GM10266 (cell line): ENCODE measurements at regions not wholly inside any gene's neighbourhood (a gene's known extent, or its start where the extent isn't known, plus 50 kb on each side); places are given as distances from the start of the nearest gene placed in this dataset.

Experiments
- DNase-seq: peaks from one replicate; pipeline ENCODE4 v3.0.0; 2012; ENCODE audit errors: extremely low spot score
- TF ChIP-seq, protein P1 (sequence below): IDR thresholded peaks from 2 replicates; pipeline ENCODE4 v1.5.1; 2012; ENCODE audit warnings: mild to moderate bottlenecking, low read depth; ENCODE audit not compliant: control insufficient read depth, insufficient read depth; ENCODE audit errors: missing control alignments

DNA sequence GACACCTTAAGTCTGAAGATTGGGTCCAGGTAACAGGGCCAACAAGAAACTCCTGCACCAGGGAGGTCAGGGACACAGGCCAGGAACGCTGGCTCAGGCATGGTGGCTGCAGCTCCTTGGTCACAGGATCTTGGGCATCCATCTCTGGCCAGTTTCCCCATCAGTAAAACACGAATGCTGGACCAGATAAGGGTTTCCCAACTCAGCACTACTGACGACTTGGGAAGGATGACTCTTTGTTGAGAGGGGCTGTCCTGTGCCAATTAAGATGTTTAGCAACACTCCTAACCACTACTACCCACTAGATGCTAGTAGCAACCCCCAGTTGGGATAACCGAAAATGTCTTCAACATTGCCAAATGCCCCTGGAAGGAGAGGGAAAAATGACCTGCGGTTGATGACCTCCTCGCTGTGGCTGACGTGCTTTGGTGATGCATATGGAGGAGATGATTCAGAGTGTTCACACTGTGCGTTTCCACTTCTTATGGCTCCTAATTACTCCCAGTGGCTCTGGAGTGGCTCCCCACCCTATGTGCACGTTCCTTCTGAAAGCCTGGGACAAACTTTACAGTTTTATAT lies 261.9 kb downstream of the CDH26 start:
- no peak for DNase-seq
- TF ChIP-seq, protein P1, sequence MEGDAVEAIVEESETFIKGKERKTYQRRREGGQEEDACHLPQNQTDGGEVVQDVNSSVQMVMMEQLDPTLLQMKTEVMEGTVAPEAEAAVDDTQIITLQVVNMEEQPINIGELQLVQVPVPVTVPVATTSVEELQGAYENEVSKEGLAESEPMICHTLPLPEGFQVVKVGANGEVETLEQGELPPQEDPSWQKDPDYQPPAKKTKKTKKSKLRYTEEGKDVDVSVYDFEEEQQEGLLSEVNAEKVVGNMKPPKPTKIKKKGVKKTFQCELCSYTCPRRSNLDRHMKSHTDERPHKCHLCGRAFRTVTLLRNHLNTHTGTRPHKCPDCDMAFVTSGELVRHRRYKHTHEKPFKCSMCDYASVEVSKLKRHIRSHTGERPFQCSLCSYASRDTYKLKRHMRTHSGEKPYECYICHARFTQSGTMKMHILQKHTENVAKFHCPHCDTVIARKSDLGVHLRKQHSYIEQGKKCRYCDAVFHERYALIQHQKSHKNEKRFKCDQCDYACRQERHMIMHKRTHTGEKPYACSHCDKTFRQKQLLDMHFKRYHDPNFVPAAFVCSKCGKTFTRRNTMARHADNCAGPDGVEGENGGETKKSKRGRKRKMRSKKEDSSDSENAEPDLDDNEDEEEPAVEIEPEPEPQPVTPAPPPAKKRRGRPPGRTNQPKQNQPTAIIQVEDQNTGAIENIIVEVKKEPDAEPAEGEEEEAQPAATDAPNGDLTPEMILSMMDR = no peak

DNA sequence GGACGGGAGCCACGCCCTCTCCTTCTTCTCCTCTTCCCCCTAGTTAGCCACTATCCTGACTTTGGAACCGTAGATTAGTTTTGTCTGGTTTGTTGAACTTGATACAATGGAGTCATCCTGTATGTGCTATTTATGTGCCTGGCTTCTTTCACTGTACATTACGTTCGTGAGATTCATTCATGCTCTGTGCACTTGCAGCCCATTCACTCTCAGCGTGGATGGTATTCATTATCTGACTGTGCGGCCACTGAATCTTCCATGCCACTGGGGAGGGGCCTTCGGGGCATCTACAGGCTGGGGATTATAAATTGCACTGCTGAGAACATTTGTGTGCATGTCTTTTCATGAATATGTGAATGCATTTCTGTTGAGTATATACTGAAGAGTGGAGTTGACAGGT lies 262.5 kb downstream of the CDH26 start:
- TF ChIP-seq, protein P1 = no peak
- no peak for DNase-seq

DNA sequence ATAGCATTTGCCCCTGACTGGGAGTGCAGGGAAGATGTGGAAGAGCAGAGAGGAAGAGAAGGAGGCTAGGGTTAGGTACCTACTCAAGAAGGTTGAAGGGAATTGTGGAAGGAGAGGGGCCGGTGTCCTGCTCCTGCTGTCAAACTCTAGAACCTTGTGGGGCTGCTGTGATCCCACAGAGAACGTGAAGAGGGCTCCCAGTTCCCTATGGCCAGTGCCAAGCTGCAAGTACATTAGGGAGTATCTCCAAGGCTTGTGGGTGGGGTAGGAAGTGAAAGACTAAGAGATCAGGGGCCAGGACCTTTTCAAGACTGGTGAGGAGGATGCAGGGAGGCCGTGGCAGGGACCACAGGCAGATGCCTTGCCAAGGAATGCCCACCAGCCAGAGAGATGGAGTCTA lies 263.4 kb downstream of the CDH26 start:
- TF ChIP-seq, protein P1 = no peak
- DNase-seq = no peak

DNA sequence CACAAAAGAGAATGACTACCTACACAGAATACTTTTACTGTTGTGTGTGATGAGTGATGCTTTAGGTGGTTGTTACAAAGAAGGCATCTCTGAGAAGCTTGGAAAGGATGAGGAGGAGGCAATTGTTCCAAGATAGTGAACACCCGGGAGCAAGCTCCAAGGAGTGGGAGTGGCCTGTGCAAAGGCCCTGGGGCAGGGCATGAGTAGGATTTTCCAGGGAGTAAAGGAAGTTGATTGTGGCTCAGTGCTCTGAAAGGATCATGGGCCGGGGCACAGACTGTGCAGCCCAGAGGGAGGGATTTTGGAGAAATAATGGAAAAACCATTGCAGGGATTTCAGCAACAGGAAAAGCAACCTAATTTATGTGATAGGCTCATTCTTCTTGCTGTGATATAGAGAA lies 264.3 kb downstream of the CDH26 start:
- DNase-seq = no peak
- TF ChIP-seq, protein P1 = no peak

DNA sequence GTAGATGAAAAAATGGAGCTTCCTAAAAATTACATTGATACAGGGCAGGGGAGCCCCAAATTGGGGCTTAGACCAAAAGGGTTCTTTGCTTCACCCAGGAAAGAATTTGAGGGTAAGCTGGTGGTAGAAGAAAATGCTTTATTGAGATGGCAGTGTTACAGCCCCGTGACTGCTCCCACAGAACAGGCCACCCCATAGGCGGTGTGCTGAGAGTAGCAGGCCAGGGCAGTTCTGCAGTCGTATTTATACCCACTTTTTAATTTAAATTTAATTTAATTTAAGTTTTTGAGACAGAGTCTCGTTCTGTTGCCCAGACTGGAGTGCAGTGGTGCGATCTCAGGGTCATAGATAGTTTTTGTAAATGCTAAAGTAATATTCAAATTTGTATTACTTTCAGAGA lies 265.0 kb downstream of the CDH26 start:
- DNase-seq = no peak
- TF ChIP-seq, protein P1 = no peak

DNA sequence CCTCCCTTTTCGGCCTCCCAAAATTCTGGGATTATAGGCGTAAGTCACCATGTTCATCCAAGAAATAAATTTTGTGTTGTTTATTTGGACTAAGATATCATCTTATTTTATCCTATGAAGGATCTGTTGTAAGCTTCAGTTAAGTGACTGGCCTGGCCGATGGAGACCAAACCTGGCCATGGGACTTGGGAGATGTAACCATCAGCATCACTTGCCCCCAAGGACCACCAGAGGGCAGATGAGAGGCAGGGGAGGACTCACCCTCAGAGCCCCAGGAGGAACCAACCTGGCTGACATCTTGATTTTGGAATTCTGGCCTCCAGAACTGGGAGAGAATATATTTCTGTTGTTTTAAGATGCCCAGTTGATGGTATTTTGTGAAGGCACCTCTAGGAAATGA lies 266.7 kb downstream of the CDH26 start:
- TF ChIP-seq, protein P1 = peak; percentile 11
- DNase-seq = no peak

DNA sequence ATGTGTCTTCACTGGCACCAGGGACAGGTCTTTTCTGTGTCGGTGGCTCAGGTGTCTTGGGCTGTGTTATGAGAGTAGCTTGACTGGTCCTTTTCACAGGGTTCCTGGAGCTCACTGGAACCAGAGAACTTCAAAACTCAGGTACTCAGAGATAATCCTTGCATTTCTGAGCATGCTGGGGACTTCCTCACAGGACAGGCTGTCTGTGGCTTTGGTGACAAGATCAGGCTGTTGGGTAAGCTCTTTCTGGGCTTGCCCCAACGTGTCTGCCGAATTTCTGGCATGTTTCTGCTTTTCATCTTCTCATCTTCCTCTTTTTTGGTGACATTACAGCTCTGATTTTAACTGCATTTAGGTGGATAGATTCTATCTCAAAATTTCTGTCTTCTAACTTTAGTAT lies 270.0 kb downstream of the CDH26 start:
- no peak for DNase-seq
- TF ChIP-seq, protein P1 = no peak
